ENCODE measurements at regions not wholly inside any gene's neighbourhood (a gene's known extent, or its start where the extent isn't known, plus 50 kb on each side); places are given as distances from the start of the nearest gene placed in this dataset.

- FAIRE-seq (no peak), DNase-seq (ENCODE audit: low read depth, low spot score) (no peak)
- ChIA-PET CTCF (interaction anchor here (0.8 kb wide), 2 partner anchors 14 to 465 kb away, joined by 3 to 4 read pairs; no protein-coding TSS in a partner anchor), POLR2A (no interaction called here)
- no peaks in the 10 kb centered on the region for H3K27me3 ChIP-seq (ENCODE audit: control insufficient read depth in 2 of 2, insufficient read depth in 2 of 2, low read length in 2 of 2)
- dilution Hi-C loops (cut with MboI; ENCODE audit: extremely low pct_ligation_motif_present, low sequenced_read_pairs), result no loop called here
- intact Hi-C loops (cut with micrococcal nuclease), result no loop called here
- H2AFZ ChIP-seq (ENCODE audit: low read depth, low read length), result no peak overlapping the region
- no peak for TF ChIP-seq CTCF (IDR thresholded peaks at IDR 0.05; ENCODE audit: extremely low read depth in 1 of 2, insufficient read depth in 1 of 2, low read depth in 1 of 2, low read length in 2 of 2)
- TF ChIP-seq MYC (IDR thresholded peaks at IDR 0.05; ENCODE audit: low read depth, low read length), result no peak
- no peak for TF ChIP-seq GATA2 (IDR thresholded peaks at IDR 0.05; ENCODE audit: insufficient read depth, insufficient read length, low read depth, low read length)
- no peak for TF ChIP-seq POLR2AphosphoS5 (IDR thresholded peaks at IDR 0.05; ENCODE audit: insufficient read depth, low read depth, low read length)
- no peak for TF ChIP-seq POLR2A (IDR thresholded peaks at IDR 0.05; ENCODE audit: low read depth, low read length)
- TF ChIP-seq FOS (IDR thresholded peaks at IDR 0.05; ENCODE audit: borderline replicate concordance, insufficient read depth, low read length), result no peak
- TF ChIP-seq EZH2 (IDR thresholded peaks at IDR 0.05; ENCODE audit: borderline replicate concordance, low read depth, low read length, severe bottlenecking), result no peak
- TF ChIP-seq, protein P1, sequence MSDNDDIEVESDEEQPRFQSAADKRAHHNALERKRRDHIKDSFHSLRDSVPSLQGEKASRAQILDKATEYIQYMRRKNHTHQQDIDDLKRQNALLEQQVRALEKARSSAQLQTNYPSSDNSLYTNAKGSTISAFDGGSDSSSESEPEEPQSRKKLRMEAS (IDR thresholded peaks at IDR 0.05; ENCODE audit: insufficient read depth, insufficient read length), result no peak
- TF ChIP-seq JUN (IDR thresholded peaks at IDR 0.05; ENCODE audit: borderline replicate concordance, insufficient read depth, insufficient read length, low read depth), result no peak
- no peaks in the 10 kb centered on the region for H3K9me3 ChIP-seq (replicated peaks; ENCODE audit: control insufficient read depth, insufficient read depth, low read length)
- H3K79me2 ChIP-seq (ENCODE audit: control insufficient read depth, insufficient read depth, low read length), result no peaks in the 10 kb centered on the region
- H3K4me1 ChIP-seq (ENCODE audit: control insufficient read depth, extremely low read depth, insufficient read depth, low read length), result no peaks in the 10 kb centered on the region
- BruUV-seq (replicated peaks), result no TSS peak
- no peak overlapping the region for H3K4me2 ChIP-seq (ENCODE audit: insufficient read depth, low read length)
- no peak overlapping the region for H3K9ac ChIP-seq (replicated peaks; ENCODE audit: extremely low read depth, insufficient read depth, low read length)
- H3K9me1 ChIP-seq (replicated peaks; ENCODE audit: control insufficient read depth, extremely low read depth, insufficient read depth, low read length), result no peaks in the 10 kb centered on the region
- no peak overlapping the region for H3K4me3 ChIP-seq (replicated peaks in 1 of 3; ENCODE audit: insufficient read depth in 1 of 3, low read depth in 1 of 3, low read length in 3 of 3)
- no peak overlapping the region for H3K27ac ChIP-seq (ENCODE audit: insufficient read depth, low read depth, low read length)
- H3K36me3 ChIP-seq (ENCODE audit: control insufficient read depth in 2 of 2, extremely low read depth in 1 of 2, insufficient read depth in 2 of 2, low read length in 2 of 2), result no peaks in the 10 kb centered on the region
- H4K20me1 ChIP-seq (replicated peaks; ENCODE audit: control insufficient read depth, extremely low read depth, insufficient read depth, low read length), result no peaks in the 10 kb centered on the region
Observed at GRCh38 chr7:18234519-18234918, 206.9 kb upstream of the PRPS1L1 start.

All from endothelial cell of umbilical vein (primary cell).